ENCODE measurements at regions not wholly inside any gene's neighbourhood (a gene's known extent, or its start where the extent isn't known, plus 50 kb on each side); places are given as distances from the start of the nearest gene placed in this dataset.

- ATAC-seq = no peak
- TF ChIP-seq OSR1 (CRISPR knock-in tag; IDR thresholded peaks at IDR 0.05) = no peak
- no peak for TF ChIP-seq BACH2 (CRISPR knock-in tag; IDR thresholded peaks at IDR 0.05; ENCODE audit: borderline replicate concordance)
- TF ChIP-seq ISL1 (CRISPR knock-in tag; IDR thresholded peaks at IDR 0.05) = no peak
- TF ChIP-seq CSDC2 (CRISPR knock-in tag; IDR thresholded peaks at IDR 0.05) = no peak
These were observed 271.4 kb downstream of the ETS1 start for GRCh38 chr11:128315933-128316332.

DNA sequence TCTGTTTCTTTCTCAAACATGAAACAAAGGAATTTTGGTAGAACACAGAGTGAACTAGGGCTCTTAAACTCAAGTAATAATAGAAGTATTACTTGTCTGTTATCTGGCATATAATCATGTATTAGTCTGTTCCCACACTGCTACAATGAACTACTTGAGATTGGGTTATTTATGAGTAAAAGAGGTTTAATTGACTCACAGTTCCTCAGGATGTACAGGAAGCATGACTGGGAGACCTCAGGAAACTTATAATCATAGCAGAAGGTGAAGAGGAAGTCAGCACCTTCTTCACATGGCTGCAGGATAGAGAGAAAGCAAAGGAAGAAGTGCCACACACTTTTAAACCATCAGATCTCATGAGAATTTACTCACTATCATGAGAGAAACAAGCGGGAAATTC, 273.4 kb downstream of the ETS1 start:
- TF ChIP-seq GLIS3 (CRISPR knock-in tag; IDR thresholded peaks at IDR 0.05) (no peak), ZC3H10 (CRISPR knock-in tag; IDR thresholded peaks at IDR 0.05) (no peak), ZNF8 (CRISPR knock-in tag; IDR thresholded peaks at IDR 0.05) (no peak), PPARA (CRISPR knock-in tag; IDR thresholded peaks at IDR 0.05; ENCODE audit: borderline replicate concordance) (no peak), ZNF70 (CRISPR knock-in tag; IDR thresholded peaks at IDR 0.05) (no peak), ISL1 (CRISPR knock-in tag; IDR thresholded peaks at IDR 0.05) (no peak), ZNF565 (CRISPR knock-in tag; conservative IDR thresholded peaks at IDR 0.05; ENCODE audit: low read depth) (no peak)
- TF ChIP-seq, protein P1, sequence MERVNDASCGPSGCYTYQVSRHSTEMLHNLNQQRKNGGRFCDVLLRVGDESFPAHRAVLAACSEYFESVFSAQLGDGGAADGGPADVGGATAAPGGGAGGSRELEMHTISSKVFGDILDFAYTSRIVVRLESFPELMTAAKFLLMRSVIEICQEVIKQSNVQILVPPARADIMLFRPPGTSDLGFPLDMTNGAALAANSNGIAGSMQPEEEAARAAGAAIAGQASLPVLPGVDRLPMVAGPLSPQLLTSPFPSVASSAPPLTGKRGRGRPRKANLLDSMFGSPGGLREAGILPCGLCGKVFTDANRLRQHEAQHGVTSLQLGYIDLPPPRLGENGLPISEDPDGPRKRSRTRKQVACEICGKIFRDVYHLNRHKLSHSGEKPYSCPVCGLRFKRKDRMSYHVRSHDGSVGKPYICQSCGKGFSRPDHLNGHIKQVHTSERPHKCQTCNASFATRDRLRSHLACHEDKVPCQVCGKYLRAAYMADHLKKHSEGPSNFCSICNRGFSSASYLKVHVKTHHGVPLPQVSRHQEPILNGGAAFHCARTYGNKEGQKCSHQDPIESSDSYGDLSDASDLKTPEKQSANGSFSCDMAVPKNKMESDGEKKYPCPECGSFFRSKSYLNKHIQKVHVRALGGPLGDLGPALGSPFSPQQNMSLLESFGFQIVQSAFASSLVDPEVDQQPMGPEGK (CRISPR knock-in tag; IDR thresholded peaks at IDR 0.05; ENCODE audit: borderline replicate concordance) = no peak
- ATAC-seq = no peak

GRCh38 chr11:128311742-128312719, 275.3 kb downstream of the ETS1 start:
- TF ChIP-seq TCF4 (CRISPR knock-in tag; IDR thresholded peaks at IDR 0.05; ENCODE audit: borderline replicate concordance) = no peak
- TF ChIP-seq ZNF8 (CRISPR knock-in tag; IDR thresholded peaks at IDR 0.05) = no peak
- no peak for TF ChIP-seq ARNTL (CRISPR knock-in tag; IDR thresholded peaks at IDR 0.05; ENCODE audit: borderline replicate concordance, low read depth)
- no peak for TF ChIP-seq POU6F1 (CRISPR knock-in tag; IDR thresholded peaks at IDR 0.05; ENCODE audit: borderline replicate concordance, low read depth)
- TF ChIP-seq, protein P2, sequence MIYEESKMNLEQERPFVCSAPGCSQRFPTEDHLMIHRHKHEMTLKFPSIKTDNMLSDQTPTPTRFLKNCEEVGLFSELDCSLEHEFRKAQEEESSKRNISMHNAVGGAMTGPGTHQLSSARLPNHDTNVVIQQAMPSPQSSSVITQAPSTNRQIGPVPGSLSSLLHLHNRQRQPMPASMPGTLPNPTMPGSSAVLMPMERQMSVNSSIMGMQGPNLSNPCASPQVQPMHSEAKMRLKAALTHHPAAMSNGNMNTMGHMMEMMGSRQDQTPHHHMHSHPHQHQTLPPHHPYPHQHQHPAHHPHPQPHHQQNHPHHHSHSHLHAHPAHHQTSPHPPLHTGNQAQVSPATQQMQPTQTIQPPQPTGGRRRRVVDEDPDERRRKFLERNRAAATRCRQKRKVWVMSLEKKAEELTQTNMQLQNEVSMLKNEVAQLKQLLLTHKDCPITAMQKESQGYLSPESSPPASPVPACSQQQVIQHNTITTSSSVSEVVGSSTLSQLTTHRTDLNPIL (CRISPR knock-in tag; IDR thresholded peaks at IDR 0.05; ENCODE audit: low read depth) = no peak
- no peak for TF ChIP-seq RARB (CRISPR knock-in tag; IDR thresholded peaks at IDR 0.05)
- ATAC-seq = no peak

- TF ChIP-seq, protein P1 (CRISPR knock-in tag; IDR thresholded peaks at IDR 0.05; ENCODE audit: borderline replicate concordance) = no peak
- no peak for TF ChIP-seq SNAI2 (CRISPR knock-in tag; IDR thresholded peaks at IDR 0.05)
- TF ChIP-seq GLIS3 (CRISPR knock-in tag; IDR thresholded peaks at IDR 0.05) = no peak
- no peak for TF ChIP-seq POU6F1 (CRISPR knock-in tag; IDR thresholded peaks at IDR 0.05; ENCODE audit: borderline replicate concordance, low read depth)
- TF ChIP-seq, protein P2 (CRISPR knock-in tag; IDR thresholded peaks at IDR 0.05; ENCODE audit: low read depth) = no peak
- no peak for TF ChIP-seq CSDC2 (CRISPR knock-in tag; IDR thresholded peaks at IDR 0.05)
- TF ChIP-seq ZNF565 (CRISPR knock-in tag; conservative IDR thresholded peaks at IDR 0.05; ENCODE audit: low read depth) = no peak
- no peak for TF ChIP-seq ZNF70 (CRISPR knock-in tag; IDR thresholded peaks at IDR 0.05)
- TF ChIP-seq ZNF8 (CRISPR knock-in tag; IDR thresholded peaks at IDR 0.05) = no peak
- no peak for TF ChIP-seq ISL1 (CRISPR knock-in tag; IDR thresholded peaks at IDR 0.05)
- TF ChIP-seq ZFP30 (CRISPR knock-in tag; IDR thresholded peaks at IDR 0.05) = no peak
- no peak for TF ChIP-seq PPARA (CRISPR knock-in tag; IDR thresholded peaks at IDR 0.05; ENCODE audit: borderline replicate concordance)
- ATAC-seq = no peak
These were observed 276.5 kb downstream of the ETS1 start for GRCh38 chr11:128310676-128311445.
